Pons (tissue), 1 donor: ENCODE measurements at regions not wholly inside any gene's neighbourhood (a gene's known extent, or its start where the extent isn't known, plus 50 kb on each side); places are given as distances from the start of the nearest gene placed in this dataset.
A peak's percentile ranks its signal among the peaks of the same experiment; 100 is the strongest.

Experiments
- DNase-seq: peaks from one replicate; pipeline ENCODE4 v3.0.0-alpha.2; 2016; ENCODE audit warnings: low spot score

DNA sequence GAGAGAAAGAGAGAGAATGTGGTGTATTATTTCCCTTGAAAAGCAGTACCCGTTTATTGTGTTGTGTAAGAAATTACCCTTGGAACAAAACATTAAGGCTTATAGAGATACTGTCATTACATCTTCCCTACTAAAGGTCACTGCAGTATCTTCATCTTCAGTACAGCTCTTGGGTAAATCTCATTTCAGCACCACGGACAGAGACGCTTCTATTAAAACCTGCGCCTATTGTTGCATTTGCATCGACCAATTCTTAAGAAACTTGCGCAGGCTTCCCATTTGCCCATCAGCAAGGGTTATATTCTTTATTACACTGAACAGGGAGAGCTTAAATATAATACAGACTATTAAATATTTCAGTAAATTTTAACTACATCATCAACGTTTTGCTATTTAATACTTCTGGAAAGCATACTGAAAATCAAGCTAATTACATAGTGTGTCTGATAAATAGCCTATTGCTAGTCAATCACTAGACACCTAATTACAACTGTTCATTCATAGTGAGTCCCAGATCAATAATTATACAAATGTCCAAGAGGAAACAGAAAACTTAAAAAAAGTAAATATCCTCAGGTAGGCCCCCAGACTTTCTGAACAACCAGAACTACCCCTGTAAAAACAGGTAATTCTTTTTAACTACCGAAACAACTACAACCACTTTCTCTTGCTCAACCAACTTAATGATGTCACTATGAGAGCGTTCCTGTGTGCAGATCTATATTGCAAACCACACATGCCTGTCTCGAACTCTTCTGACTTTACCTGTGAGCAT lies 350.6 kb downstream of the LIG4 start:
- DNase-seq: peak; percentile 37

DNA sequence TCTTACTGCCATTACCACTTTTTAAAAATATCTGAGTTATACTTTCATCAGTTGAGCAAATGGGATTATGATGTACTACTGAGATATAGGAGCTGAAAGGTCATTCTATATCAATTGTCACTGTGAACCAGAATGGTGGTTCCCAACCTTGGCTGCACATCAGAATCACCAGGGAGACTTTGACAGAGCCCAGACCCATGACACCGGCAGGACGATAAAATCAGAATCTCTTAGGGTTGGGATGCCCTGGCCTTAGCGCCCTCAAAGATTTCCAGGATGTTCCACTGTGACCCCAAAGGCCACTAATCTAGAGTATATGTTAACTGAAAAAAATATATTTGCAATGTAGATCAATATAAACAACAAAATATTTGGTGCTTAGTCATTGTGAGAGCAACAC lies 355.1 kb downstream of the LIG4 start:
- DNase-seq: no peak

DNA sequence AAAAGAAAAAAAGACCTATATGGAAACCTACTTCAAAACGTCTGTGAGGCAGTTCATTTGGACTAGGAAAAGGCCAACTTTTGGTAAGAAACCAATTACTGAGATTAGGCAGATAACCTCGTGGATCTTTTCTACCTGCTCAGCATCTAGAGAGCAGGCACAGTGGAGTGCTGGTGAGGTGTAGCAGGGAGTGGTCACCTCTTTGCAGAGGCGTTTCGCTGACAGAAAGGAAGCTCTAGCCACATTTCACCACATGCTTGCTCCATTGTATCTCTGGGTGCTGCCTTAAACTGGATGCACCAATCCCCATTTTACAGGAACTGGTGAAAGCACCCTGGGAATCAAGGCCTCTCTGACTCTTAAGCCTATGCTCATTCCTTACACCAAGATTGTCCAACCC lies 360.5 kb downstream of the LIG4 start:
- no peak for DNase-seq

DNA sequence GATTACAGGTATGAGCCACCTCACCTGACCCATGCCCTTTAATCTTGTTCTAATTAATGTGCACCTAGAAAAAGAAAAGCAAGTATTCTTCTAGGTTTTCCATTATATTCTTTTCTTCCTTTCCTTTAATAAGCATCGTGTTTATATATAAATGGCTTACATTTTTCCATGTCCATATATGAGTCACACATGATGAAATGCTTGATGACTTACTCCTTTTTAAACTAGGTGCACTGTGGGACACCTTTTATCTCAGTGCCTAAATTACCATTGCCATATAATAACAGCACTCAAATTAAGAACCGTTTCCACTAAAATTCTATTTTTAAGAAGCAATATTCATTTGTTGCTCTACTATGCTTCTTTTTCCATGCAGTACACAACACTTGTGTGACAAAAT lies 363.3 kb downstream of the LIG4 start:
- DNase-seq: no peak

DNA sequence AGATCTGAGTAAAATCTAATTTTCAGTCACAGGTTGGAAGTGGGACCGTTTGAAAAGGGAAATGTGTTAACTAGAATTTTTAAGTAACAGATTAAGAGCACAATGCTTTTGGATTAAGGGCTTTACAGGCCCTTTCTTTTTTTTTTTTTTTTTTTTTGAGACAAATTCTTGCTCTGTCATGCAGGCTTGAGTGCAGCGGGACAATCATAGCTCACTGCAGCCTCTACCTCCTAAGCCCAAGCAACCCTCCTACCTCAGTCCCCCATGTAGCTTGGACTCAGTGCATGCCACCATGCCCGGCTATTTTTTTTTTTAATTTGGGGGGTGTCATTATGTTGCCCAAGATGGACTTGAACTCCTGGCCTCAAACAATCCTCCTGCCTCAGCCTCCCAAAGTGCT lies 363.7 kb downstream of the LIG4 start:
- no peak for DNase-seq

DNA sequence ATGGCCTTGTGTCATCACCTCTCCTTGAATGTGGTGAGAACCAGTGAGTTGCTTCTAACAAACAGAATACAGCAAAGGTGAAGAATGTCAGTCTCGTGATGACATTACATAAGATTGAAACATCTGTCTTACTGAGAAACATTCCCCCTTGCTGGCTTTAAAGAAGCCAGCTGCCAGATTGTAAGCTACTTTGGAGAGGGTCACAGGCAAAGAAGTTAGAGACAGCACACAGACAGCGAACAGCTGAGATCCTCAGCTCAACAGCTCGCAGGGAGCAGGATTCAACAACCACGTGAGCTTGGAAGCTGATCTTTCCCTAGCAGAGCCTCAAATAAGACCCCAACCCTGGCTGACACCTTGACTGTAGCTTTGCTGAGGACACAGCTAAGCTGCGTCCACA lies 367.9 kb downstream of the LIG4 start:
- DNase-seq: no peak

DNA sequence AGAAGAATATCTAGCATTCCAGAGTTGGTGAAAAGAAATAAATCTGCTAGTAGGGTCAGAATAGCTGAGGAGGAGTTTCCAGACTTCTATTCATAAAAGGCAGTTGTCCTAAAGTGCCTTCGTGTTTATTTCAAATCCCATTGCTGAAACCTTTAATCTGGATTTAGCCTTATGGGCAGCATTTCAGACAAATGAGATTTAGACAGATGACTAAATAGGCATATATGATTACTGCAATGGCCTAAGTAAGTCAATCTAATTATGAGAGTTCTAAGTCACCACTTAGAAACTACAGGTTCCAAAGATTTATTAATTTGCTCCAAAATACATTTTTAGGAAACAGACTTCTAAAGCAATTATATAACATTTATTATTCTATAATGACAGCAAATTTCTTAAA lies 368.7 kb downstream of the LIG4 start:
- no peak for DNase-seq

DNA sequence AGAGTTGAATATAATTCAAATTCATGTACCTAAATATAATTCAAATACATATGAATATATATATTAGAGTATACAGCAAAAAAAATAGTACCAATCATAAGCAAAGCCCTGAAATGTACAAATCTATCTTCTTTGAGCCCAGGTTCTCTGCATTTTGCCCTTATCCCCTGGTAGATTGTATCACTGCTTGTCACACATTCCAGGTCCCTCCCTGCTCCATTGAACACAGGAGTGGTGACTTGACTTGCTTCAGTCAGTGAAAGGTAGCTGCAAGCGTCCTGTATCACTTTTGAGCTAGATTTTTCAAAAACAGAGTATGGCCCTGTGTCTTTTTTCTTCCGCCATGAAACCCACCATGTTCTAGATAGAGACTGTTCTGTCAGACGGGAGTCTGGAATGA lies 369.4 kb downstream of the LIG4 start:
- DNase-seq: no peak

DNA sequence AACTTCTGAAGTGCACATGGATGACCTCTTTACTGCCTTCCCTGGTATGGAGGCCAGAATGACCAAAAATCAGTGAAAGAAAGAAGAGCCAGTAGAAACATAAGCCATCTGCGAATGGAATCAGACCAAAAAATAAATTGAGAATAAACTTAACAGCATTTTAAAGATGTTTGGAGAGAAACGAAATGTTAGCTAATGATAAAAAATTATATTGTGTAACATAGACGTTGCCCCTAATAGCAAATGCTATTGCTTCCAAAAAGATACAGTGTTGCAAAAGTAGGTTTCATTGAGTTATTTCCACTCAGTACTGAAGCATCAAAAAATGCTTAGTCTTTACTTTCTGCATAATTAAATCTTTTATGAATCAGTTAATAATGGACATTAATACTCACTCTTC lies 371.7 kb downstream of the LIG4 start:
- DNase-seq: no peak

DNA sequence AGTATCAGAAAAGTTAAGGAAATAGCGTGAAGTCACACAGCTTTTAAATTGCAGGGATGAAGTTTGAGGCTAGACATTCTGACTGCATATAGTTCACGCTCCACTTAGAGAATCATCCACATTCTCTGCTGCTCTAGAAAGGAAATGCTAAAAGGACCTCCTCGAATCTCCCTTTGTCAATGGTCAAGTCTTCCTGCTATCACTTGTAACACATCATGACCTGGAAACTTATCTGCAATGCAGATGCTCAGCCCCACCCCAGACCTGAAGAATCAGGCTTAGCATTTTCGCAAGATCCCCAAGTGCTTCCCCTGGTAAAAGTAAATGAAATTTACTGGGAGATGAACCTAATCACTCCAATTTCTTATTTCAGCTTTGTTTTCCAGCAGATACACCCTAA lies 372.1 kb downstream of the LIG4 start:
- DNase-seq: no peak

DNA sequence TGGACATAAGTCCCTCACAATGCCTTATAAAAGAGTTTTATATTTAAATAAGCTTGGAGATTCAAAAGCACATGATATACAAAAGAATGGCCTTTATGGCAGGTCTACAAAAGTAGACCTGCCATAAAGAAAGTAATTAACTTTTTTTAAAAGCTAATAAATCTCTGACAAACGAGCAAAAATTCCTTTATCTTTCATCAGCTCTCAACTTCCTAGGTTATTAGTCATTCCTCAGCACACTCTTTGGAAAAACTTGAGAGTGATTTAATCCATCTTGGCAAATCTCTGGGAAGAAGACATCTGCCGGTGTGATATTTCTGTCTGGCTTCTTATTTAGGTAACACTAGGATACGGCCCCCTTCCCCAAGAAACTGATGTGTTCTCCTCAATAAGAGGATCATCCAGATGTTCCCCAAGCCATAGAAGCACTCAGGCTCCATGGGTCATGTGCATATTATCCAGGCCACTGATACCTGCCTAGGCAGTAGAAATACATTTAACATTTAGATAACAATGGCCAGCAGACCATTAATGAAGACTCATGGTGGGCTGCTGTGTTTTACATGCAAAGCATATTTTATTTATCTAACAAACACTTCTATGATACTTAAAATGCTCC lies 372.7 kb downstream of the LIG4 start:
- no peak for DNase-seq

DNA sequence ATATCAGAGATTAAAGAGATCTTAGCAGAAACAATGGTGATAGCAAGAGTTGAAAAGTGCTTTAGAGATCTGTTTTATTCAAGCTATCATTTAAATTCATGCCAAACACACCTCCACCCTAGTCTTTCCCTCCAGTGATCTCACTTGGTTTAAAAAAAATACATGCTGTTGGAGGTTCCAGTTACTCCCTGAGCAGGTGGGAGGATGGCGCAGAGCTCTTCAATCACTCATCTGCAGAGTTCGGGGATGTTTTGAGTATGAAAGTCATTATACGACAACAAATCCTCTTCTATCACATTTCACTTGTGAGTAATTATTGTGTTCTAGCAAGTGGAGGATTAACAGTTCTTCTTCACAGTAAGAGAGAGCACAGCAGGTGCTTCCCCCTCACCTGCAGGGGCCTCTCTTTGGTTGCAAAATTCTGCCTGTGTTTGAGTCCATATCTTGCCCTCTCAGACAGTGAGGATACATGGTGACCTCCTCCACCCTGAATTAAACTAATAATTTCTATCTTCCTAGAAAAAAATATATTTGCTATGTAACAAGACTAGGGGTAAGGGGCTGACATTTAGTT lies 376.7 kb downstream of the LIG4 start:
- no peak for DNase-seq

DNA sequence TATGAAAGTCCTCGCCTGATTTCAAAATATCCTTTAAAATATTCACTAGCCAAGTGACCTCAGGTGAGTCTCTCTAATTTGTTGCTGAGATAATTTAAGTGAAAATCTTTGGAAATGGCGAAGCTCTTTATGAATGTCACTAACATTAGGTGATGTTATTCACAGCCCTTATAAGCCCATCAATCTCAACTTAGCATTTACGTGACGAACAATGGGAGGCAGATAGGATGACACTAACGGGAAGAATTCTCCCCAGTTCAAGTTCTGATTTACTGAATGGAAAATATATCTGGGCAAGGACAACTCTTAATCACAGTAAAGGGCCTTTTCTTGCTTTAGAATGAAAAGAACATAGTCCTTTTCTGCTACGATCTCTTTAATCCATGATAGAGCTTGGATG lies 378.7 kb downstream of the LIG4 start:
- DNase-seq: no peak

DNA sequence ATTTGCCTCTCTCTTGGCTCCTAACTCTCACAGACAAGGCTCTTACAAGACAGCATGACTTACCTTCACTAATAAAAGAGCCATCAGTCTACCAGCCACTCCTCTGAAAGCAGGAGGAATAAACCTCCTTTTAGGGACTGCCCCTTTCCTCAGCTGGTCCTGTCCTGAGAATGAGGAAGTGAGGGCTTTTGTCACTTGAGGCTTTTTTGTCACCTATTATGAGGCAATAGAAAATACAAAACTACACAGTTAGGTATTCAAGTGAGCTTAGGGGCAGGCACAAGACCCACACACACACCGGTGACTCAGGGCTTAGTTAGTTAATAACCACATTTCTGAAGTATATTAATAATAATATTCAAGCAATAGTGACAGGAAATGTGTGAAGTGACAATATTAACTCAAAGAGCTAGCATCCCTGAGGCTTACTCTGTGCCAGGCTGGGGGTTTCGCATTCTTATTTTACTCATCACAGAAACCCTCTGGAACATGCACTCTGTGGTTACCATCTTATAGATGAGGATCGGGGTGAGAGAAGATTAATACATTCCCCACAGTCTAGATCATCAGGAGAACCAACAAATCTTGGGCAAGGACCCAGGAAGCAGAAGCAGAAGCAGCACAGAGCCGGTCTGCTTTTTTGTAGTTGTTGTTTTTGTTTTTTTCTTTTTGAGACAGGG lies 379.9 kb downstream of the LIG4 start:
- no peak for DNase-seq

DNA sequence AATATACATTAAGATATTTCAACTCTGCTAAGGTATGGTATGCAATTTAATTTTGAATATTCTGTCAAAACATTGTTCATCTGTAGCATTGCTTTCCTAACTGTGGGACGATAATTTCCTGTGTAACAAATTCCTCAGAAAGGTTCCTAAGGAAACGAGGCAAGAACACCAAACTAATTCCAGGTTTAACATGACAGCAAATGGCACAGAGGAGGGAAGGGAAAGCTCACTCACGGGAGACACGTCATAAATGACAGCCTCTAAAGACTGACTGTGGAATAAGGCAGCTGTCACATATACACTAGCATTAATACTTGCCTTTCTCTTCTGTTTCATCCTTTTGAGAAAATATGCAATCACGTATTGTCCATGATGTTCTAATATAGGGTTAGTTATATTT lies 380.6 kb downstream of the LIG4 start:
- DNase-seq: no peak

DNA sequence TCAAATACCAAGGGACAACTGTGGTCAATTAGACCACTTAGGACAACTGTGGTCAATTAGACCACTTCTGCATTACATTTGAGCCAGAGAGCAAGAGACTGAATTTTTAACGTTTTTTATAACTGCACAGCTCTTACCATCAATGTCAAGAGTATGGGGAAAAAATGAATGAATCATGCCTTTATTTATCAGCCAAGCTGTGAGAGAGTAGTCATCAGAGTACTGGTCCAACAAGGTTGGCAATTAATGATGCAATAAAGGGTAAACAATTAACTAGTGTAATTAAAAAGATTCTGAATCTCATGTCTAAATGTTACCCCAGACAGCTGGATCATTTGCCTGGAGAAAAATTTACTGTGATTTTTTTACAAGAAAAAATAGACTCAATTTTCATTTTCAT lies 381.1 kb downstream of the LIG4 start:
- DNase-seq: no peak

DNA sequence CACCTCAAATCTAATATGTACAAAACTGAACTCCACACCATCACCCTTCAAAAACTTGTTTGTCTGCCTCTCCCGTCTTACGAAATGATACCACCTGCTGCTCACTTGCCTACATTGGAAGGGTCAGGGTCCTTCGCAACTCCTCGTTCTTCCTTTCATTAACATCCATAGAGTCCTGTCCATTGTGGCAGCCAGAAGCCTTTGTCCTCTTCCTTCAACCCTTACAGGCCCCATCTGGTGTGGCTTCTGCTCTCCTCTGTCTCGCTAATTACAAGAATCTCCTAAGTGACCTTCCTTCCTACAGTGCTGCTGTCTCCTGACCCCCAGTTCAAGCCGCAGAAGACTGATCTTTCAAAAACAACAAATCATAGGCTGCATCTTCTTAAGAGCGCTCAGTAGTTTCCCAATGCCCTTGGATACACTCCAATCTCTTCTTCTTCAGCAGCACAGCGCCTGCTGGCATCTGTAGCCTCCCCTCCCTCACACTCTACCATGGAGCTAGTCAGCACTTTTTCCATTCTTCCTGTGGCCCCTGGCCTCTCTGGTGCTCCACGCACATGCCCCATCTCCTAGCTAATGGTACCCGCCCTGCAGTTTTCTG lies 382.7 kb downstream of the LIG4 start:
- DNase-seq: no peak

DNA sequence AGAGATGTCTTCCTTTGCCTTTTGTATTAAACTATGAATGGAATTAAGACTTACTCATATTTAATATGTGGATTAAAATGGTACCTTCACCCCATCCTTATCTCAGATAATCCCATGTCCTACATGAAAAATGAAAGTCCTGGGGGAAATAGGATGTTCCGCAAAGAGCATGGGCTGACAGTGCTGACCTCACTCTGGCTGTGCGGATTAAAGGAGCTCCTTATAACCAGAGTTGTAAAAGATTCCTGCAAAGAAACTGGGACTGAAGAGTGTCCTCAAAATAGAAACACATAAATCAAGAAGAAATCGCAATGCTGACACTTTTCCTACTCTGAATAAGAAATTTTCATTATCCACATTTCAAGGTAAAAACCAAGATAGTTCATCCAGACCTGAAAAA lies 384.5 kb downstream of the LIG4 start:
- DNase-seq: no peak

DNA sequence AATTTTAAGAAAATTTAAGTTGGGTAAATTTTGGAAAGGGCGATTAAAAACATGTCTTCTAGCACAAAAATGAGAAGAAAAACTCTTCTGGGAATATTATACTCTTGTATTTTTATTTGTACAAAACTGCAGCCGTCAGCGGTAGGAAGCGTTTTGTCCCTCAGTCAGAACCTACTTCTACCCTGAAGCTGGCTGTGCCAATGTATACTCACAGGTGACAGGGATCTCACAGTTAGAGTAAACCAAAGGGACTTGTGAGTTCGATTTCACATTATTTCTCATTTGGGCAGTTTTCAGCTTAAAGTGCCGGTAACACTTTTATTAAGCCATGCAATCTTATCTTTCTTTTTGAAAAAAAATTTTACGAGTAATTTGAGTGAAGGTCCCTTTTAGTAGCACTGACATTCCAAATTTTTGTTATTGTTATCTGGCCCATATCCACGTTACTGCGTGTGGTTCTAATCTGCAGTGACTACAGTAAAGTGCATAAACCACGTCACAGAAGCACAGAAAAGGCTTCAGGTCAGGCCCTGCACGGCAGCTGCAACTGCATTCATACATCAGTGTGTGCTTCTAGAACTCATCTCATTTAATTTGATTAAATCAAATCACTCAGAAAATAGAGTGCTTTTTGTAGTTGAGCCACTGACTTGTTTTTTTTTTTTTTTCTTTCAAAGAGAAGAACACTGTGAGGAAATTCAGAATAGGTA lies 387.3 kb downstream of the LIG4 start:
- DNase-seq: no peak

DNA sequence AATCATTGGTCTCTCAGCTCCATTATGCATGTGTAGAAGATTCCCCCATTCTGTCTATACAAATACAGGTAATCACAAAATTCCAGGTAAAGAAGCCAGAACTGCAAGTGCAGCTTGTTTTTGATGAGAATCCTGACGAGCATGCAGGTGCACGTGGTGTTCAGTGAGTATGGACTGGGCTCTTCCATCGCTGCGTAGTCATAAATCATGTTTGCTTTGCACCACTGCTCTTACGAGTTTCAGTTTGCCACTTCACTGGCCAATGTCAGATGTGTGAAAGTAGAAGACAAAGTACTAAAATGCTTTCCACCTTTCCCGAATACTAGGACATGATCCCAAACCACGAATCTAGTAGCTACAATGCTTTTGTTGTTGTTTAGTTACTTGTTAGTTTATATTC lies 390.7 kb downstream of the LIG4 start:
- DNase-seq: no peak

DNA sequence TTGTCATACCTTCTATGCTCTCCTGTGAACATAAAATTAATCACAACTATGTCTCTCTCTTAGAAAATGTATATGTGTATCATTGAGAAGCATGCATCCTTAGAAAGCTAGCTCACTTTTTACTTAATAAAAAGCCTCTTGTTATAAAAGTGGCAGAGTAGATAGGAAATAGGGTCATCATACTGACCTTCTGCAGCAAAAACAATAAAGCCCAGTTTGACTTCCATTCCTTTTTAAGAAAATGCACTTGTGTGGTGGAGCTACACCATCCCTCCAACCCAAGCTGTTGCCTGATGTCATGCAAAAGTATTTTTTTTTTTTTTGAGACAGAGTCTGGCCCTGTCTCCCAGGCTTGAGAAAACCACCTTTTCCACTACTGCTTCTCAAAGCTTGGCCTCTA lies 393.3 kb downstream of the LIG4 start:
- no peak for DNase-seq

DNA sequence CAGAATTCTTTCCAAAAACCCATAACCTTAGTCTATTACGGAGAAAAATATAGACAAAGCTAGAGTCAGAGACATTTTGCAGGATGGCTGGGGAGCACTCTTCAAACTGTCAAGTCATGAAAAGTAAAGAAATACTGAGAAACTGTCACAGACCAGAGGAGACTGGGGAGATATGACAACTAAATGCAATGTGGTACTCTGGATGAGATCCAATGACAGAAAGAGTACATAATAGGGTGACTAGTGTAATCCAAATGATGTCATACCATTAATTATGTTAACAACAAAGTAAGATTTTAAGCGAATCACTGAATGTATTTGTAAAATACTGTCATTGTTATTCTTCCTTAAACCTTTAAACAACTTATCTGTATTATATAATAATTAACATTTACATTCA lies 393.8 kb downstream of the LIG4 start:
- DNase-seq: no peak
